Fibroblast of lung (primary cell): ENCODE measurements at regions not wholly inside any gene's neighbourhood (a gene's known extent, or its start where the extent isn't known, plus 50 kb on each side); places are given as distances from the start of the nearest gene placed in this dataset.

Experiments used
- EZH2 ChIP-seq: IDR thresholded peaks from 2 replicates; pipeline ENCODE4 v1.5.1; 2012; ENCODE audit warnings: low read length, control low read depth, mild to moderate bottlenecking; ENCODE audit errors: missing control alignments
- TF ChIP-seq, protein P1 (sequence below), 2 donors: IDR thresholded peaks in 1 of 2; conservative IDR thresholded peaks in 1 of 2; 1 replicate in 1 of 2; 2 replicates in 1 of 2; pipeline ENCODE4 v1.5.1; 2011 to 2012; ENCODE audit warnings: low read length in 2 of 2, control low read depth in 1 of 2, inconsistent platforms in 1 of 2, low read depth in 1 of 2, mild to moderate bottlenecking in 1 of 2

DNA sequence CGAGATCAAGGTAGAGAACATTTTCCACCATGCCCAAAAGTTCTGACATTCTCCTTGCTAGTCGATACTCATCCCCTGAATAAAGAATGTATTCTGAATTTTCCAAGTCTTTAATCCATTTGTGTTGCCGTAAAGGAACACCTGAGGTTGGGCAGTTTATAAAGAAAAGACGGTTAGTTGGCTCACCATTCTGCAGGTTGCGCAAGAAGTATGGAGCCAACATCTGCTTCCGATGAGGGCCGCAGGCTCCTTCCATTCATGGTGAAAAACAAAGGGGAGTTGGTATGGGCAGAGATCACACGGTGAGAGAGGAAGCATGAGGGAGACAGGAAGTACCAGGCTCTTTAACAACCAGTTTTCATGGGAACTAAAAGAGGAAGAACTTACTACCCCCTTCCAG is 121.2 kb downstream of the DCLK3 start:
- TF ChIP-seq, protein P1, sequence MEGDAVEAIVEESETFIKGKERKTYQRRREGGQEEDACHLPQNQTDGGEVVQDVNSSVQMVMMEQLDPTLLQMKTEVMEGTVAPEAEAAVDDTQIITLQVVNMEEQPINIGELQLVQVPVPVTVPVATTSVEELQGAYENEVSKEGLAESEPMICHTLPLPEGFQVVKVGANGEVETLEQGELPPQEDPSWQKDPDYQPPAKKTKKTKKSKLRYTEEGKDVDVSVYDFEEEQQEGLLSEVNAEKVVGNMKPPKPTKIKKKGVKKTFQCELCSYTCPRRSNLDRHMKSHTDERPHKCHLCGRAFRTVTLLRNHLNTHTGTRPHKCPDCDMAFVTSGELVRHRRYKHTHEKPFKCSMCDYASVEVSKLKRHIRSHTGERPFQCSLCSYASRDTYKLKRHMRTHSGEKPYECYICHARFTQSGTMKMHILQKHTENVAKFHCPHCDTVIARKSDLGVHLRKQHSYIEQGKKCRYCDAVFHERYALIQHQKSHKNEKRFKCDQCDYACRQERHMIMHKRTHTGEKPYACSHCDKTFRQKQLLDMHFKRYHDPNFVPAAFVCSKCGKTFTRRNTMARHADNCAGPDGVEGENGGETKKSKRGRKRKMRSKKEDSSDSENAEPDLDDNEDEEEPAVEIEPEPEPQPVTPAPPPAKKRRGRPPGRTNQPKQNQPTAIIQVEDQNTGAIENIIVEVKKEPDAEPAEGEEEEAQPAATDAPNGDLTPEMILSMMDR (conservative IDR thresholded peaks at IDR 0.05 in 1 of 2, IDR thresholded peaks at IDR 0.05 in 1 of 2; ENCODE audit: low read depth in 1 of 2, low read length in 2 of 2), result no peak
- TF ChIP-seq EZH2, result no peak
